GM12875 (cell line): ENCODE measurements at regions not wholly inside any gene's neighbourhood (a gene's known extent, or its start where the extent isn't known, plus 50 kb on each side); places are given as distances from the start of the nearest gene placed in this dataset.

Source experiments
- H3K4me3 ChIP-seq: one replicate; pipeline ENCODE4 v1.5.1; 2011; ENCODE audit warnings: low read depth, low read length, control low read depth
- CTCF ChIP-seq: IDR thresholded peaks from 2 replicates; pipeline ENCODE4 v1.5.1; 2011; ENCODE audit warnings: low read depth, mild to moderate bottlenecking, control low read depth, inconsistent platforms, low read length, moderate library complexity, borderline replicate concordance; ENCODE audit not compliant: insufficient read depth

GRCh38 chr2:3009483-3009882, 368.1 kb downstream of the EIPR1 start:
- H3K4me3 ChIP-seq: no peak overlapping the region
- no peak for TF ChIP-seq CTCF

- no peak for TF ChIP-seq CTCF
- H3K4me3 ChIP-seq: no peak overlapping the region
Measured at GRCh38 chr2:3009005-3009404, 368.6 kb downstream of the EIPR1 start.

GRCh38 chr2:3008561-3008960, 369.1 kb downstream of the EIPR1 start:
- TF ChIP-seq CTCF: no peak
- no peak overlapping the region for H3K4me3 ChIP-seq

- no peak for TF ChIP-seq CTCF
- no peak overlapping the region for H3K4me3 ChIP-seq
Measured at GRCh38 chr2:3007135-3007534, 370.5 kb downstream of the EIPR1 start.

GRCh38 chr2:3005859-3006501, 371.6 kb downstream of the EIPR1 start:
- no peak overlapping the region for H3K4me3 ChIP-seq
- TF ChIP-seq CTCF: no peak

GRCh38 chr2:3001615-3002560, 375.7 kb downstream of the EIPR1 start:
- TF ChIP-seq CTCF: no peak
- no peak overlapping the region for H3K4me3 ChIP-seq
